Erythroblast (primary cell): ENCODE measurements at regions not wholly inside any gene's neighbourhood (a gene's known extent, or its start where the extent isn't known, plus 50 kb on each side); places are given as distances from the start of the nearest gene placed in this dataset.
"Not testable (repeated sequence)": the region's sequence is repeated elsewhere in the genome, so short reads cannot be mapped to it uniquely, and the experiment has no call there.

Experiments
- DNase-seq, 2 experiments: peaks; one replicate each; lab custom pipeline; 2025; lab: John Stamatoyannopoulos, UW
- GATA1 ChIP-seq: IDR thresholded peaks from 2 replicates; pipeline ENCODE4 v1.6.1; 2011; ENCODE audit warnings: low read depth, mild to moderate bottlenecking, control low read depth, low read length, moderate library complexity
- POLR2A ChIP-seq: IDR thresholded peaks from 2 replicates; pipeline ENCODE4 v1.6.1; 2011; ENCODE audit warnings: mild to moderate bottlenecking, low read length

DNA sequence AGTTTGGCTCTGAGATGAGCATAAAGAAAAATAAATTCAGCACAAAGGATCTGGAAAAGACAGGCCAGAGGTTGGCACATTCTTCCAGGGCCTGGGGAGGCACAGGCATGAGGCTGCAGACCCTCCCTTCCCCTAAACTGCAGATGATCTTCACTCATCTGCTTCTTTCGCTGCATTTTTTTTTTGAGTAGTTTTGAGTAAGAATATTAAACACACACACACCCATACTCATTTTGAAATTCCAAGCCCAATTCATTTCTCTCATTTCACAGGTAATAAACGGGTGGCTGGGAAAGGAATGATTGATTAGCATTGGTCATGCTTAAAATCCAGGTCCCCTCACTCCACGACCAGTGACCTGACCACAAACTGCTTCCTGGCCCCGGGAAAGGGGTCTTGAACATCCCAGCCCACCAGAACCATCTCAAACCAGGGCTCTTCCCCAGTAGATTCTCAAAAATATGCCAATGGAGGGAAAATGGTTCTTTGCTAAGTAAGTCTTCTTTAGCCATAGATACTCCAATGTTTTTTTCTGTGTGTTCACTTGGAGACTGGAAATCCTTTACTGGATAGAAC is 219.6 kb downstream of the ANAPC1 start:
- no peak for TF ChIP-seq GATA1
- no peak for TF ChIP-seq POLR2A
- no peak for DNase-seq

DNA sequence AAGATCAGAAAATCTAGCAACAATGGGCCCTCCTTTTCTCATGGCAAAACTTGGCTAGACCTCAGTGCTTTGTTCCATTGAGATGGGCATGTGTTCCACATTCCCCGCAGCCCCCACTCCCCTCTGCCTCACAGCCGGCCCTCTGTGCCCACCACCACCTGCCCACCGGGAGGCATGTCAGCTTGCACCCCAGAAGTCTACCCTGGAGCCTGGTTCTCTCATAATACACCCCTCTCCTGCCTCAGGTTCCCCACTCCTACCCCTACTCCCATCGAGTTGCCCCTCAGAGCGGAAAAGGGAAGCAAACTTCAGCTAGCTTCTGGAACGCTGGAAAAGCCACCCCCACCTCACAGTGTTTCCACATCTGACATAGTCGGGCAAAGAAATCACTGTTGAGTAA is 219.0 kb downstream of the ANAPC1 start:
- TF ChIP-seq GATA1: no peak
- no peak for TF ChIP-seq POLR2A

DNA sequence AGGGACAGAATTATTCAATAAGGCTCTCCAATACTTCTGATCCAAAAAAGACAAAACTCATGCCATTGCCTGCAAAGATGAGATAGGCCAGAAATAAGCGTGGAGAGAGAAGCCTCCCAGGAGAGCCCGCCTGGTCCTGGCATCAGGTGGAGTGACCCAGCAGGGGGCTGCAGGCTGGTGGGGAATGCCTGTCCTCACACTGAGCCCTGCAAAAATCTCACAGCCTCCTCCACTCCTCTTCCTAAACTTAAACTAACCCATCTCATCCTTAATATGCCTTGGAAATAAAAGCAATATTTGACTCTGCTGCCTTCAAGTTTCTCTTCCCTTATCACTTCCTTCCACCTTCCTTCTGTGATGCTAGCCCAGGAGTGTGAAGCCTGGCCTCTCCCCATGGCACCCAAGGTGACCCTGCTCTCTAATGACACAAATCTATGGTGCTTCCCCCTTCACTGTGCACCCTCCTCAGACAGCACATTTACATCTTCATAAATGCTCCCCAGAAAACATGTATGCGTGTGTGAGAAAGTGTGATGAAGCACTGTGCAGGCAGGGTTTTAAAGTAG is 218.4 kb downstream of the ANAPC1 start:
- DNase-seq: peak; percentile 26 to 47
- no peak for TF ChIP-seq POLR2A

More for the DNA sequence above, 219.0 kb downstream of the ANAPC1 start:
- DNase-seq: no peak

DNA sequence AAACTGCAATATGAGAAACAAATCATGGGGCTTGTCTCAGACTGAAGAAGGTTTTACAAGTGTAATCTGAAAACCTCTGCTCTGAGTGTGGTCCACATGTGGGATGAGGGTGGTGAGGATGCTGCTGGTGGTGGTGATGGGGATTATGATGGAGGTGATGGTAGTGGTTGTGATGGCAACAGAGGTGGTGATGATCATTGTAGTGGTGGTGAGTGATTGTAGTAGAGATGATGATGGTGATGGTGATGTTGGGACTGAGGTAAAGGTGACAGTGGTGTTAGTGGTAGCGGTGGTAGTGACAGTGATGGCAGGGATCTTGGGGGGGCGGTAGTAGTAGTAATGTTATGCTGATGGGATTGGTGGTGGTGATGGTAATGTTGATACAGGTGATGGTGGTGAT is 217.8 kb downstream of the ANAPC1 start:
- no peak for DNase-seq
- TF ChIP-seq POLR2A: no peak
- no peak for TF ChIP-seq GATA1

DNA sequence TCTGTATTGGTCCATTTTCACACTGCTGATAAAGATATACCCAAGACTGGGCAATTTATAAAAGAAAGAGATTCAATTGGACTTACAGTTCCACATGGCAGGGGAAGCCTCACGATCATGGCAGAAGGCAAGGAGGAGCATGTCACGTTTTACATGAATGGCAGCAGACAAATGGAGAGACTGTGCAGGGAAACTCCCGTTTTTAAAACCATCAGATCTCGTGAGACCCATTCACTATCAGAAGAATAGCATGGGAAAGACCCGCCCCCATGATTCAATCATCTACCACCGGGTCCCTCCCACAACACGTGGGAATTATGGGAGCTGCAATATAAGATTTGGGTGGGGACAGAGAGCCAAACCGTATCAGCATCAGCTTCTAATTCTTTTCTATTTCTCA is 217.0 kb downstream of the ANAPC1 start:
- no peak for DNase-seq
- no peak for TF ChIP-seq GATA1
- no peak for TF ChIP-seq POLR2A

DNA sequence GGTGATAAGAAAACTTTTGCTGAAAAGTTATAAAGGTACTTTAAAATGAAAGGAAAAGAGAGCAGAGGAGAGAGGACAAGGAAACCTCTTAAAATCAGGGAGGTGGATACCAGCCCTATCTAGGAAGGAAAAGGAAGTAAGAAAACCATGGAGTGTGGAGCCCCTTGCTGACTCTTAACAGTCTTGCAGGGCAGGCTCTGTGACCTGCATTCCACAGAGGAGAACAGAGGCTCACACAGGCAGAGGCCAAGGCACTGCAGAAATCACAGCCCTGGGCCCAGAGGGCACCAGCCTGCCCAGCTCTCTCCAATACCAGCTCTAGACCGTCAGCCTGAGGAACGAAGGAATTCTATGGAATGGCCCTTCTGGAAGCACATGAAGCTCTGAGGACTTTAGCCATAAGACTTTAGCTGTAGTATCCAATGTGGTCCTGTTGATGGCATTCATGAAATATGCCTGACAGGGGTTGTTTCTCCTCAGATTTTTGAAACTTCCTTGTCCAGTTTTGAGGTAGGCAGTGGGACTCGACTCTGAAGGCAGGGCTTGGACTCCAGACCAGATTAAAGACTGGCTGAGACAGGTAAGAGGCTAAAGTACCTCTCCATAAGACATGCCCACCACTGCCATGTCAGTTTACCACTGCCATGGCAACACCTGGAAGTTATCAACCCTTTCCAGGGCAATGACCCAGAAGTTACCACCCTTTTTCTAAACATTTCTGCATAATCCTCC is 216.3 kb downstream of the ANAPC1 start:
- peak; percentile 17 to 39 for DNase-seq
- no peak for TF ChIP-seq GATA1
- no peak for TF ChIP-seq POLR2A

DNA sequence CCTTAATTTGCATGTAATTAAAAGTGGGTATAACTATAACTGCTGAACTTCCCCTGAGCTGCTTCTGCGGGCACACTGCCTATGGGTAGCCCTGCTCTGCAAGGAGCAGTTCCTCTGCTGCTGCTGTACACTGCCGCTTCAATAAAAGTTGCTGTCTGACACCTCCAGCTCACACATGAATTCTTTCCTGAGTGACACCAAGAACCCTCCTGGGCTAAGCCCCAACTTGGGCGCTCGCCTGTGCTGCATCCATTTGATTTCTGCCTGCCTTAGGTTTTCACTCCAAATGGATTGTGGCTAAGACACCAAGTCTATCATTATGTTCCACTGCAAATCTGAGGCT is 215.7 kb downstream of the ANAPC1 start:
- no peak for TF ChIP-seq GATA1
- TF ChIP-seq POLR2A: no peak
- no peak for DNase-seq

DNA sequence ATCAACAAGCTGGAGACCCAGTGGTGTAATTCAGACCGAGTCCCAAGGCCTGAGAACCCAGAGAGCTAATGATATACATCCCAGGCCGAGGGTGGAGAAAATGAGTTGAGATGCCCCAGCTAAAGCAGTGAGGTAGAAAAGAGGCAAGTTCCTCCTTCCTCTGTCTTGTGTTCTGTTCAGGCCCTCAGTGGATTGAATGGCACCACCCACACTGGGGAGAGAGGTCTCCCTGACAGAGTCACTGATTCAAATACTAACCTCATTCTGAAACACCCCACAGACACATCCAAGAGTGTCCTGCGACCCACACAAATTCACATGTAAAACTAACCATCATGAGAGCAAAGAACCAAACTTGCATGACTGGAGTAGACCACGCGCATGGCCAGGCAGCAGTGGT is 215.3 kb downstream of the ANAPC1 start:
- TF ChIP-seq POLR2A (no peak), GATA1 (no peak)

DNA sequence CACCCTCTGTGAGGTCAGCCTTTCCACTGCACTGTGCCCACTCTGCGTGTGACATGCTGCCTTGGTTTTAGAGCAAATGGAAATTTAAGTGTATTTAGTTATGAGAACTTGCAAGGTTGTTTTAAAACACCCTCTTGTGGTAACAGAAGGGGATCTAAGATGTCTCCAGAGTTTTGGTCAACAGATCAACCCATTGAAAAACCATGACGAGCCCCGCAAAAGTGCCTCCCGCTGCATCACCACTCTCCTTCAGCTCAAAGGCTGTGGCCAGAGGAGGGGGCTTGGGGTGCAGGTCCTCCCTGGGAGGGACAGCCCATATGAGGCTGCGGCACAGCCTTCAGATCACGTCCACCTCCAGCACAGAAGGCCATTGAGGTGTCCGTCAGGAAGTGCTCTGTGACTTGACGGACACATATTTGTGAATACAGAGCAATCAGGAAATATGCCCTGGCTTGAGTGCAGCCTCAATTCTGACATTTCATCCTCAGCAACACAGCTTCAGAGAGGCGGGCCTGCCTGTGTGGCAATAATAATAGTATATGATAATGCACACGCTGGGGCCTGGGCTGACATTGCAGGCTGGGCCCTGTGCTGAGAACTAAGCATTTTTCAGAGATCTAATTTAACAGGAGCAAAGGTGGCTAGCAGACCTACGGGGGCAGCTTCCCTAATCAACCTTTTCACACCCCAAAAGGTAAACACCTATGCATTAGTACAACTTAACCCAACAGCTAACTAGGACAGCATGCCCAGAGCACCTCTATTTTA is 213.9 kb downstream of the ANAPC1 start:
- no peak for DNase-seq
- TF ChIP-seq GATA1: no peak

More for the DNA sequence above, 215.3 kb downstream of the ANAPC1 start:
- no peak for DNase-seq

DNA sequence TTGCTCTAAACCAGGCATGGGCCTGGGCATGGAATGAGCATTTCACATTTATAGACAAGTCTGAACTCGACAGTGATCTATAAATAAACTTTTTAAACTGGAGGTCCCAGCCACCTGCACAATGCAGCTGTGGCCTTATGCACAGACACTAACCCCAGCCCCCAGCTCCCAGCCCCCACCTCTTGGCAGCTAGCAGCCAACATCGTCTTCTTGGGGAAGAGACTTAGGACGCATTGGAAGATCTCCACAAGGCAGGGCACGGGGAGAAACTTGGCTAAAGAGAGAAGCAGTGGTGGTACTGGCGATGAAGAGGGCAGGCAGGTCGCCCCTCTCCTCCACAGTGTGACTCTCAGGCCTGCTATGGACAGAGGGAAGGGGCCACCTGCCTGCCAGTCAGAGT is 213.2 kb downstream of the ANAPC1 start:
- no peak for DNase-seq
- no peak for TF ChIP-seq GATA1
- TF ChIP-seq POLR2A: no peak

DNA sequence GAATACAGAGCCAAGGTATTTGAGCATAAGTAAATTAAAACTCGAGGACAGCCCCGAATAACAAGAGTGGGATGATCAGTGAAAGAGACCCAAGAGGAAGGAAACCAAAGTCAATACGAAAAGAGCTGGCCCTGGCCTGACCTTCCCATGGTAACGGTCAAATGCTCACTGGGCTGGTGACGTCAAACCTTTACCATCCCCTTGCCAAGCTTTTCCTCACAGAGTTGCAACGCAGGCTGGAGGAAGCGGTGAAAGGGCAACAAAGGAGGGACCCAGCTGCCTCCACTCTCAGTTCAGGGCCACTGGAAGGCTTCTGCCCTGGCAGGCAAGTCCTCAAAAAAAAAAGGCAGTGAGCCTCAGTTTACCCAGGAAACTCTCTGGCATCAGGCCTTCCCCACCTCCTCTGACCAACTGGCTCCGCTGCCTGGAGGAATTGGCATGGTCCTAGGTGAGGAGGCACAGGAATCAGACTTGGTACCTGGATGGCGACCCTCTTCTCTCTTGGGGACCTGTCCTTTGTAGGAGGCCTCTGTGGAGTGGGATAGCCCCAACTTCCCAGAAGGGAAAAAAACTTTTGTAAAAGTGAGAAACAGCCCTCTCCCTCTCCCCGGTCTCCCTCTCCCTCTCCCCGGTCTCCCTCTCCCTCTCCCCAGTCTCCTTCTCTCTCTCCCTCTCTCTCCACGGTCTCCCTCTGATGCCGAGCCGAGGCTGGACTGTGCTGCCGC is 212.4 kb downstream of the ANAPC1 start:
- TF ChIP-seq POLR2A: no peak
- TF ChIP-seq GATA1: no peak
- no peak for DNase-seq

DNA sequence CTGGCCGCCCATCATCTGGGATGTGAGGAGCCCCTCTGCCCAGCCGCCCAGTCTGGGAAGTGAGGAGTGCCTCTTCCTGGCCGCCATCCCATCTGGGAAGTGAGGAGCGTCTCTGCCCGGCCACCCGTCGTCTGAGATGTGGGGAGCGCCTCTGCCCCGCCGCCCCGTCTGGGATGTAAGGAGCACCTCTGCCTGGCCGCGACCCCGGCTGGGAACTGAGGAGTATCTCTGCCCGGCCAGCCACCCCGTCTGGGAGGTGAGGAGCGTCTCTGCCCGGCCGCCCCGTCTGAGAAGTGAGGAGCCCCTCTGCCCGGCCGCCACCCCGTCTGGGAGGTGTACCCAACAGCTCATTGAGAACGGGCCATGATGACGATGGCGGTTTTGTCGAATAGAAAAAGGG is 211.4 kb downstream of the ANAPC1 start:
- DNase-seq: not testable (repeated sequence)

DNA sequence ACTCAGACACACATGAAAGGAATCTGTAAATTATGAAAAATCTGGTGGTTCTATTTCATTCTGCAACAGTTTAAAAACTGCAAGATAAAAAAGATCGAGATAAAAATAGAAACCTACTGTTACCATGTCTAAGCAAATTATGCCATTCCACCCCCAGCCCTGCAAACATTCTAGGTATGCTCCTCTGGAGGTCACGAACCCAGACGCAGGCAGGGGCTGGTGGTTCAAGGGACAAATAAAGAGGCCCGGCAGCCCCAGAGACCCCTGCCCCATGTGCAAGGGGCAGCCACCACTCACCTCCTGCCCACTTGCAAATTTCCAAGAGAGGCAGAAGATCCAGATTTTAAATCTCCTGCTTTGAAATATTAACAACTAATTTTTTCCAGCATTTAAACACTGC is 210.5 kb downstream of the ANAPC1 start:
- DNase-seq: no peak
- TF ChIP-seq POLR2A (no peak), GATA1 (no peak)
